Calu3 (cell line): ENCODE measurements at regions not wholly inside any gene's neighbourhood (a gene's known extent, or its start where the extent isn't known, plus 50 kb on each side); places are given as distances from the start of the nearest gene placed in this dataset.

ENCODE experiments used
- BruUV-seq: library from RNA; stranded (reverse); fragments of 400-500 nt; replicated peaks from 2 replicates; lab custom pipeline; 2021; lab: Mats Ljungman, UMichigan
- CTCF ChIA-PET: fragments of 300-600 bp; sonication (Branson Sonifier 250); formaldehyde crosslinking; loops from one replicate; lab custom pipeline; 2022; ENCODE audit warnings: antibody characterized with exemption; lab: Charles Lee
- DNase-seq: peaks from one replicate; pipeline ENCODE4 v3.0.0; 2022
- H3K27ac Mint-ChIP-seq: one replicate; pipeline ENCODE4 v1.8.0; 2022; ENCODE audit warnings: mixed read lengths; ENCODE audit not compliant: unreplicated experiment
- H3K27me3 Mint-ChIP-seq: one replicate; pipeline ENCODE4 v1.8.0; 2022; ENCODE audit warnings: mixed read lengths; ENCODE audit not compliant: unreplicated experiment
- H3K36me3 Mint-ChIP-seq: one replicate; pipeline ENCODE4 v1.8.0; 2022; ENCODE audit warnings: mild to moderate bottlenecking, moderate library complexity, mixed read lengths; ENCODE audit not compliant: insufficient read depth, unreplicated experiment
- H3K4me1 Mint-ChIP-seq: one replicate; pipeline ENCODE4 v1.8.0; 2022; ENCODE audit warnings: mild to moderate bottlenecking, low read depth, mixed read lengths; ENCODE audit not compliant: unreplicated experiment
- H3K4me3 Mint-ChIP-seq: one replicate; pipeline ENCODE4 v1.8.0; 2022; ENCODE audit warnings: mild to moderate bottlenecking, low read depth, moderate library complexity, mixed read lengths; ENCODE audit not compliant: unreplicated experiment
- H3K9me3 Mint-ChIP-seq: one replicate; pipeline ENCODE4 v1.8.0; 2022; ENCODE audit warnings: low read depth, mixed read lengths; ENCODE audit not compliant: unreplicated experiment
- CTCF ChIP-seq: fragments of 200-600 bp; IDR thresholded peaks from one replicate; pipeline ENCODE4 v1.8.0; 2022; ENCODE audit warnings: antibody characterized with exemption; ENCODE audit not compliant: unreplicated experiment
- intact Hi-C: fragments of 100-400 bp; cut with micrococcal nuclease; formaldehyde crosslinking; loops from one replicate; pipeline ENCODE4 v1.10.0; 2022; ENCODE audit not compliant: unreplicated experiment

GRCh38 chr12:78530100-78530765, 334.3 kb upstream of the SYT1 start:
- Mint-ChIP-seq H3K4me1 (no peaks in the 10 kb centered on the region), H3K27me3 (no peaks in the 10 kb centered on the region), H3K36me3 (no peaks in the 10 kb centered on the region), H3K27ac (no peak overlapping the region), H3K4me3 (no peak overlapping the region), H3K9me3 (no peaks in the 10 kb centered on the region)
- no TSS peak for BruUV-seq
- CTCF ChIA-PET = no interaction called here
- intact Hi-C loops = no loop called here
- no peak for DNase-seq
- TF ChIP-seq CTCF = no peak

- DNase-seq = no peak
- H3K27me3 Mint-ChIP-seq = no peaks in the 10 kb centered on the region
- no peak for TF ChIP-seq CTCF
- intact Hi-C loops = no loop called here
- no peaks in the 10 kb centered on the region for H3K4me1 Mint-ChIP-seq
- H3K9me3 Mint-ChIP-seq = no peaks in the 10 kb centered on the region
- H3K36me3 Mint-ChIP-seq = no peaks in the 10 kb centered on the region
- no TSS peak for BruUV-seq
- CTCF ChIA-PET = no interaction called here
- no peak overlapping the region for H3K27ac Mint-ChIP-seq
- no peak overlapping the region for H3K4me3 Mint-ChIP-seq
These were observed 332.6 kb upstream of the SYT1 start for GRCh38 chr12:78531831-78532458.

GRCh38 chr12:78534311-78534710, 330.3 kb upstream of the SYT1 start:
- no peak for TF ChIP-seq CTCF
- H3K4me1 Mint-ChIP-seq = no peaks in the 10 kb centered on the region
- H3K36me3 Mint-ChIP-seq = no peaks in the 10 kb centered on the region
- intact Hi-C loops = no loop called here
- no peak for DNase-seq
- CTCF ChIA-PET = no interaction called here
- no peak overlapping the region for H3K27ac Mint-ChIP-seq
- H3K27me3 Mint-ChIP-seq = no peaks in the 10 kb centered on the region
- H3K4me3 Mint-ChIP-seq = no peak overlapping the region
- no TSS peak for BruUV-seq
- no peaks in the 10 kb centered on the region for H3K9me3 Mint-ChIP-seq

- intact Hi-C loops = no loop called here
- DNase-seq = no peak
- no peaks in the 10 kb centered on the region for H3K4me1 Mint-ChIP-seq
- TF ChIP-seq CTCF = no peak
- no peak overlapping the region for H3K4me3 Mint-ChIP-seq
- CTCF ChIA-PET = interaction anchor here (0.6 kb wide), 1 partner anchor 168 kb away, joined by 3 read pairs; no protein-coding TSS in a partner anchor
- H3K27ac Mint-ChIP-seq = no peak overlapping the region
- H3K27me3 Mint-ChIP-seq = no peaks in the 10 kb centered on the region
- BruUV-seq = no TSS peak
- H3K9me3 Mint-ChIP-seq = no peaks in the 10 kb centered on the region
- no peaks in the 10 kb centered on the region for H3K36me3 Mint-ChIP-seq
These were observed 323.8 kb upstream of the SYT1 start for GRCh38 chr12:78540606-78541336.
